Amniotic epithelial cell (primary cell): ENCODE measurements at regions not wholly inside any gene's neighbourhood (a gene's known extent, or its start where the extent isn't known, plus 50 kb on each side); places are given as distances from the start of the nearest gene placed in this dataset.
"Not testable (repeated sequence)": the region's sequence is repeated elsewhere in the genome, so short reads cannot be mapped to it uniquely, and the experiment has no call there.

Experiments
- DNase-seq: peaks from one replicate; pipeline ENCODE4 v3.0.0-alpha.2; 2010; ENCODE audit warnings: low read depth

DNA sequence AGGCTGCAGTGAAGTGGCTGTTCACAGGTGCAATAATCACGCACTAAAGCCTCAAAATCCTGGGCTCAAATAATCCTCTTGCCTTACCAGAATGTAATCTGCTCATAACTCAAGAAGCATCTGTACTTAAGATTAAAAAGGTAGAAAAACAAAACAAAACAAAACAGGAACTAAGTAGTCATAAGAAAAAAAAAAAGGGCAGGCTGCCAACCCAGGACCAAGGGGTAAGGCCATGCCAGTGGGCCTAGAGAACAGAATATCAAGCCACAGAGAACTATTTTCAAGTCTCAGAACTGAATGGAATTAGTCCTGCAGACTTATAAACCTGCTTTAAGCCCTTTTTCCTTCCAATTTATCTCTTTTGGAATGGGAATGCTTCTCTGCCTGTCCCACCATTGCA lies 64.8 kb upstream of the TBC1D3K start:
- DNase-seq: no peak

DNA sequence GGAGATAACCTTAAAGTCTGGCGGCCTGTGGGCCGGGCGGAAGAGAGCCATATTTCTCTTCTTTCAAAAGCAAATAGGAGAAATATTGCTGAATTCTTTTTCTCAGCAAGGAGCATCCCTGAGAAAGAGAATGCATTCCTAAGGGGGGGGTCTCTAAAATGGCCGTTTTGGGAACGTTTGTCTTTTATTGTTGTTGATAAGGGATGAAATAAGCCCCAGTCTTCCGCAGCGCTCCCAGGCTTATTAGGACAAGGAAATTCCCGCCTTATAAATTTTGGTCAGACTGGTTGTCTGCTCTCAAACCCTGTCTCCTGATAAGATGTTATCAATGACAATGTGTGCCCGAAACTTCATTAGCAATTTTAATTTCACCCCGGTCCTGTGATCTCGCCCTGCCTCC lies 65.8 kb upstream of the TBC1D3K start:
- not testable (repeated sequence) for DNase-seq

DNA sequence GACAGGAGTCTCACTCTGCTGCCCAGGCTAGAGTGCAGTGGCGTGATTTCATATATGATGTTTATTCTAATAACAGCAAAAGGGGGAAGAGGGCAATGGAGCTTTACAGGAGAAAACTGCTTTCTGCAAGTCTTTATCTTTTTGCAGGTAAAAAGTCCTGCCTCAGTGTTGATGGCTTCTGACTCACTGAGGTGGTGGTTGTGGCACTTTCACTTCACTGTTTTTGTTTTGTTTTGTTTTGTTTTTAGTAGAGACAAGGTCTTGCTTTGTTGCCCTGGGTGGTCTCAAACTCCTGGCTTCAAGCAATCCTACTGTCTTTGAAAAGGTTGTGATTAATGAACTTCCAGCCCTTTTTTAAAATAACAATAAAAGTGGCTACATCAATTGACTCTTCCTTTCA lies 68.0 kb upstream of the TBC1D3K start:
- no peak for DNase-seq

DNA sequence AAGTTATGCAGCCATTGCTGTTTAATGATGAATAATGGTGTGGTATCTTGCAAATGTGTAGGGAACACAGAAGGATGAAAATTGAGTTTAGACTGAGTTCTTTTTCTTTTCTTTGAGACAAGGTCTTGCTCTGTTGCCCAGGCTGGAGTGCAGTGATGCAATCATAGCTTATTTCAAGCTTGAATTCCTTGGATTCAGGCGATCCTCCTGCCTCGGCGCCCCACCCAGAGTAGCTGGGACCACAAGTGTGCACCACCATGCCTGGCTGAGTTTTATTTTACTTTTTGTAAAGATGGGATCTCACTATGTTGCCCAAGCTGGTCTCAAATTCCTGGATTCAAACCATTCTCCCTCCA lies 74.6 kb upstream of the TBC1D3K start:
- no peak for DNase-seq

DNA sequence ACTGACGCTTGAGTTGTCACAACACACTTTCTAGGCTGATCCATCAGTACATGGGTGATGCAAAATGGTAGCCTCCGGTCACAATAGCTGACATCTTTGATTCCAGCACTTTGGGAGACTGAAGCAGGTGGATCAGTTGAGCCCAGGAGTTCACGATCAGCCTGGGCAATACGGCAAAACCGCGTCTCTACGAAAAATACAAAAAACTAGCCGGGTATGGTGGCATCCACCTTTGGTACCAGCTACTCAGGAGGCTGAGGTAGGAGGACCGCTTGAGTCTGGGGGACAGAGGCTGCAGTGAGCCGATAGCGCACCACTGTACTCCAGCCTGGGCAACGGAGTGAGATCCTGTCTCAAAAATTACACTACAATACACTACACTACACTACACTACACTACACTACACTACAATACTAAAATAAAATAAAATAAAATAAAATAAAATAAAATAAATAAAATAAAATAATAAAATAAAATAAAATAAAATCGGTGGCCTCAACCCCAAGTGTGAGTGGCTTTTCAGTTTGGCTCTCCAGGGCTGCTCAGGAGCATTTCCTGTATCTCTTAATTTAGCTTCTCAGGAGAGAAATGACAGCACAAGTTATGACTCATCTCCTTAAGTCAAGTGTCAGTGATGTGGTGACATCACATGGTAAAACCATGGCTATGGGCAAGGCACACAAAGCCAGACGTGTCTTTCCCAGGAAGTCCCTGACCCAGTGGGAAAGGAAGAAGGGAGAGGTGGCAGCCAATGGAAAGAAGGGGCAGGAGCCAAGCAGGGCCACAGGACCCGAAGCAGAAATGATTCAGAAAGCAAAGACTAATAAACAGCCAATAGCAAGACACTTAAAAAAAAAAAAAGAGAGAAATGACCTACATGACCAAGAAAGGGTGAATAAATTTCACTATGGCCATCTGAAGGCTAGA lies 75.3 kb upstream of the TBC1D3K start:
- DNase-seq: peak; percentile 56

DNA sequence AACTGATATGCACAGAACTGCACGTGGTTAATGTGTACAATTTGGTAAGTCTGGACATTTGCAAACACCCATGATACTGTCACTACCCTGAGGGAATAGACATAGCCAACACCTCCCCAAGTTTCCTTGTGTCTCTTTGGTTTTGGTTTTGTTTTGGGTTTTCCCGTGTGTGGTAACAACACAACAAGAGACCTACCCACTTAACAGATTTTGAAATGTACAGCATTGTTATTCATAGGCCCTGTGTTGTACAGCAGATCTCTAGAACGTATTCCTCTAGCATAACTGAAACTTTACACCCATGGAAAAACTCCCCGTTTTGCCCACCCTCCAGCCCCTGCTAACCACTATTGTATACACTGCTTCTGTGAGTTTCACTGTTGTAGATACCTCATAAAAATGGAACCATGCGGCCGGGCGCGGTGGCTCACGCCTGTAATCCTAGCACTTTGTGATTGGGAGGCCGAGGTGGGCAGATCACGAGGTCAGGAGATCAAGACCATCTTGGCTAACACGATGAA lies 76.3 kb upstream of the TBC1D3K start:
- no peak for DNase-seq

DNA sequence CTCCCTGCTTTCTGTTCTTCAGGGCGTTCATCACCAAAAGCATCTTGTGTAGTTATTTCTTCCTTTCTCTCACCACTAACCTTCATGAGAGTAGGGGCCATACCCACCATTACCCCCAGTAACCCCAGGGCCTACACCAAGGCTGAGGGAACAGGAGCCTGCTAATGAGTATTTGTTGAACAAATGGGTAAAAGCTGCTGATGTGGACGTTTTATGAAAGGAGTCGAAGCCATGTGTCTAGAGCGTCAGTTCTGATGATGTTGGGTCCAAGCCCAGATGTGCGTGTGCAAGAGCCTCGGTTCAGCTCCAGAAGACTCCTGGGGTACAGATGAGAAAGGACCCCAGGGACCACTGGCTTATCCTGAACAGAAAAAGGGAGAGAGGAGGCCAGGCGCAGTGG lies 77.1 kb upstream of the TBC1D3K start:
- DNase-seq: no peak

DNA sequence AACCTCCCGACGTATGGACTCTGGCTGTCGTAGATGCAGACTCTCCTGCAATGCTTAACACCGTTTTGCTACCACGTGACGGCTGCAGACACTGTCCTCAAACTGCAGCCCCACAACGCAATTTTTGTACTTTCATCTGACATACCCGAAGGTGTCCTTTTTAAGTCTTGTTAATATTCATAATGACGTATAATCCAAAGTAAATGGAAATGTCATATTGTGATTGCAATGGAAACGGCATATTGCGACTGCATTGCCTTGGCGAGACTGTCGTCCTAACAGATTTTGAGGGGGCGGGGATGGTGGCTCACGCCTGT lies 79.3 kb upstream of the TBC1D3K start:
- DNase-seq: no peak

DNA sequence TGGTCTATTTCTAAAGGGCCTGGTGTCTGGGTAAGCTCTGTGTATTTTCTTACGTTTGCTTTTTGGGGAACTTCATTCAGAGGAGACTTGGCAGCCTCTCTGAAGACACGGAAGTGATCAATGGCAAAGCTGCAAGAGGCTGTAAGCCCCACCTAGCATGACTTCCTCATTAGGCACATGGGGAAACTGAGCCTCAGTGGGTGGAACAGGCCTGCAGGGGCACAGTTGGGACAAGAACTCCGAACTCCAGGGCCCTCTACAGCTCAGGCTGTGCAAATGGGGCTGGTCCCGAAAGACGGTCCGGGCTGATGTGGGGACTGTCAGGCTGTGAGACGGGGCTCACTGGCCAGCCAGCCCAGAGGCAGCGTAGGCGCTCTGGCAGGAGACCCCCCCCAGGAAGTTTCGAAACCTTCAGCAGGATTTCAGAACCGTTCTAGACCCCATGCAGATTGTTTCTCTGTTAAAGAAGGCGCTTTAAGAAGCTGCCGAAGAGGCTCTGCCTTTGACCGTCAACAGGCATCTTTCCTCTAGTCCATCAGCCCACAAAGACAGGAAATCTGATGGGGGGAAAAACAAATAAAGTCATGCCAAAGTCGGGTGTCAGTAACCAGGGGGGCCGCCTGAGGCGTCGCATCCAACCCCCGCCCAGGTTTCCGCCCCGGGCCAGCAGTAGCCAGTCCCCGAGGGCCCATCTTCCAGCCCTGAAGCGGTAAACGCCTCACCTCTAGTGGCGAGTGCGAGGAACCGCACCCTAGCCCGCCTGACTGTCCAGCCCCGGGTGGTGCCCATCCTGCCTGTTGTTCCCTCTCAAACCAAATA lies 79.8 kb upstream of the TBC1D3K start:
- peak; percentile 35 for DNase-seq

DNA sequence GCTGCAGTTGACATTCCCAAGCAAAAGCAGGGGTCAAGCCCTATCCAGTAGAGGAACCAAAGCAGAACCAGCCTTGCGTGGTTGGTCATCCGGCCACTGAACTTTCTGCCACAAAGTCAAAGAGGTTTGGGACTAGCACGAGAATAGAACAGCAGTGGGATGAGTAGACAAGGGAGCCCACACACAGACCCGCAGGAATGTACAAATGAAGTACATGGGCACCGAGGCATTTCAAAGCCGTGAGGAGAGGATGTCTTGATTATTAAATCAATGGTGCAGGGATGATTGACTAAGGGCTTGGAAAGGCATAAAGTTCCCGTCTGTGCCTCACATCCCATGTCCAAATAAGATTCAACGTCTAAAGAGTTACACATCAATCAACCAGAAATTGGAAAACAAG lies 81.8 kb upstream of the TBC1D3K start:
- DNase-seq: no peak

DNA sequence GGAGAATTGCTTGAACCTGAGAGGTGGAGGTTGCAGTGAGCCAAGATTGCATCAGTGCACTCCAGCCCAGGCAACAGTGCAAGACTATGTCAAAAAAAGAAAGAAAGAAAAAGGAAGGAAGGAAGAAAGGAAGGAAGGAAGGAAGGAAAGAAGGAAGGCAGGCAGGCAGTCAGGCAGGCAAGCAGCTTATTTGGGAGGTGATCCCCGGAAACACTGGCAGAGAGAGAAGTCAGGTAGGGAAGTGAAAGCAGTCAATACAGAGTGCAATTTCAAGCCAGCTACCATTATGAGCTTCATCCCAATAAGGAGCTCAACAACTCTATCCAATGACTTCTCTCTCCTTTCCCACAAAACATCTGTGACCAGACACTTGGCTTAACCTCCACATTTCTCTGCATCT lies 83.0 kb upstream of the TBC1D3K start:
- DNase-seq: no peak

DNA sequence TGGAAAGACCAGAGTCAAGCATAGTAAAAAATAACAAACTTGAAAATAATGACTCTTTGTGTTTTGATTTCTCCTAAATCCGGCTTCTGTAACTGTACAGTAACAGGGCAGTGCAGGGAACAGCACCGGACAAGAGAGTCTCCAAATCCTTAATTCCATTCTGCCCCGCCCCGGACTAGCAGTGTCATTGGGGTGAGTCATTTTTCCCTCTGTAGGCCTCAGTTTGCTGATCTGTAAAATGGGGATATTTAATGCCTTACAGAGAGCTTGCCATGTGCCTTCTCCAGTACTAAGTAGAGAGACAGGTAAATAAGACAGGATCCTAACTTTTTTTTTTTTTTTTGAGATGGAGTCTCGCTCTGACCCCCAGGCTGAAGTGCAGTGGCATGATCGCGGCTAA lies 83.6 kb upstream of the TBC1D3K start:
- no peak for DNase-seq

DNA sequence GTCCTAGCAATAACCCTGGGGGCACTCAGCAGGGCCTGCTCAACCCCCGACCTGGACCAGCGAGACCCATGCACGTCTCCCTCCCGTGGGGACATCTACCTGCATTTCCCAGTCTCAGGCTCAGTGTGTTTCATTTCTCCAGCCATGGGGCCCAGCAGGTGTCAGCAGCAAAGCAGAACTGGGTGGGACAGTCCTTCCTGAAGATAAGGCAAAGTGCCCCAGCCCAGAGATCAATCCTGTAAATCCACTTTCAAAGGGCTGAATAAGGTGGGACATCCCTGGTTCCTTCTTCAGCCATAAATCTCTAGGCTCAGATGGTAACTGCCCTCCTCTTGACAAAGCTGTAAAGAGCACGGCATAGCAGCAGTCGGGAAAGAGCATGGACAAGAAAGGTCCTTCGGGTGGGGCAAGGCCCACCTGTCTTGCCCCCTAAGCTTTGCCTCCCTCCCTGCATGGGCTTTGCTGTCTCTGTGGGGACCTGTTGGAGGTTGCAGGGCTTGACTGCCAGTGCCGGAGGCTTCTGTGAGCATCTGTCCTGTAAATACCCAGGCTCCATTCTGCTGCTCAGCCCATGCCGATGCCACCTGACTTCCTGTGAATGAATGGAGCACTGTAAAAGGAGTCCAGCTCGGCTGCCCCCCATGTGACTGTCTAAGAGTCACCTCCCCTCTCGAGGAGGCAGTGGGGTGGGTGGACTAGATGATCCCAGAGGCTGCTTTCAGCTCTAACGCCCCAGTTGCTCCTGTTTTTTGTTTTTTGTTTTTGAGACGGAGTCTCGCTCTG lies 84.8 kb upstream of the TBC1D3K start:
- DNase-seq: no peak

DNA sequence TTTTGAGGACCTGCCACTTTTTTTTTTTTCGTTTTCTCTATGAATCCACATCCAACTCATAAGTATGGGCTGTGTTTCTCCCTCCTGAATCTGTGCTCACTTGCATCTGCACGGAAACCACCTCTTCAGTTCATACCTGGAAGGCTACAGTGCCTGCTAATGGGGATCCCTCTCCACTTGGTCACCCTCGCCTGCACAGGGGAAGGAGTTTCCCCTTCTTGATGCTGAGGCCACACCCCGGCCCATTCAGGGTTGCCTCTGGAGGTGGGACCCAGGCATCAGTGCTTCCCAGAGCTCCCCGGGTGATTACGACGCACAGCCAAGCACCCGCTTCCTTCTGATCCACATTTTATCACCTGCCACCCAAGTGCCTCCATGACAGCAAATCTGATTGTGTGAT lies 85.9 kb upstream of the TBC1D3K start:
- no peak for DNase-seq

DNA sequence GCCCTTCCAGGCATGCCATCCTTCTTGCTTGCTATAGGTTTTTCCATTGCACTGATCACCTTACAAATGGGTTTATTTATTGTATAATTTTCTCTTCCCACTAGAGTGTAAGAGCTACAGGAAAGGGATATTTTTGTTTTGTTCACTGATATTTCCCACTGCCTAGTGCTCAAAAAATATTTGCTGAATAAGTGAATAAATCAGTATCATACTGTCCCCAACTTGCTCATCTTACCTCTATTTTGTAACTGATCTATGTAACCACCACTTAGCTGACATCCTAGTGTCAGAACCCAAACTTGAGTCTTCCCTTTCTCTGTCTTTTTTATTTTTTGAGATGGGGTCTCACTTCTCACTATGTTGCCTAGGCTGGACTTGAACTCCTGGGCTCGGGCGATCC lies 87.6 kb upstream of the TBC1D3K start:
- no peak for DNase-seq

DNA sequence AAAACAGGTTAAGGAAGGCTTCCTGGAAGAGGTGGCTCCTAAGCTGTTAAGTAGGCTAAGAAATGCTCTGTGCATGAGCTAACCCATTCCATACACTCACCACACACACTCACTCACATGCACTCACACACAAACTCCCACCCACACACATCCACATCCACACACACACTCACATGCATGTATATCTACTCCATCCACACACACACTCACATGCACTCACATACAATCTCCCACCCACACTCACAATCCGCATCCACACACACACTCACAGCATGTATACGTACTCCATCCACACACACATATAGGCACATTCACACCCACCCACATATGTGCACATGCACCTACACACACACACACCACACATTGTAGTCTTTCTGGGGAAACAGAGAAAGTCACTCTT lies 89.3 kb upstream of the HNF1B start:
- DNase-seq: no peak

DNA sequence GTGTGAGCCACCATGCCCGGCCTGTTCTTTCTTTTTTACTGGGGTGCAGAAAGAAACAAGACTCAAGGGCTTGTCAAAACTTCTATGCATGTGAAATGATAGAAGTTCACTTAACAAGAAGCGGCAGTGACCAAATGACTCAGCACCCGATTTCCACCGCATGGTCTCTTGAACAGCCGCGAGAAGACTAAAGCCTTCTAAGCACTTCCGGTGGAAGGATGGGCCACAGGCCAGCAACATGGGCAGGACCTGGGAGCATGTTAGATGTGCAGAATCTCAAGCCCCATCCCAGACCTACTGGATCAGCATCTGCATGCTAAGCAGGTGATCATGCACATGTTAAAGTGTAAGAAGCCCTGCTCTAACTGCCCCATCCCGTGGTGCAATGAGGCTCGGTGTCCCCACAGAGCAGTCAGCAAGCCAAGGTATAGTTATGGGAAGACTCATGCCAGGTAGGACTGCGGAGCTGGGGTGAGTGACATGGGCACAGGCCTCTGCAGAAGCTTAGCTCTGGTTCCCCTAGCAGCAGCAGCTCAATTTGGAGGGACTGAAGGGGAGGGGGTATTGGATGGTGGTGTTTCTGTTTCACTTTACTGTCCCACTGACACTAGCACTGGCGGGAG lies 88.5 kb upstream of the HNF1B start:
- DNase-seq: no peak

DNA sequence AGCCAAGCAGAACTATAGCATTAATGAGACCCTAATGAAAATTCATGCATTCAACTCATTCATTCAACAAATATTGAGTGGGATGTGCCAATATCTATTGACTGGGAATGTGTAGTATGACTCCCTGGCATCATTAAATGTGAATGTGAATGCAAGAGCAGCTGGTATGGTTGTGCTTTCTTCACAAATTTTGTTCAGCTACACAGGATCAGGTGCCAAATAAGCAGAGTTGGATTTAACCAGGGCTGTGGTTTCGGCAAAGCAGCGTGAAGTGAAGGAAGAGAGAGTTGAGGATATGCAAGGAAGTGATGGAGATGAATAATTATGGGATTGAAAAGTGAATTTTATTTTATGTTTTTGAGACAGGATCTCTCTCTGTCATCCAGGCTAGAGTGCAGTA lies 87.1 kb upstream of the HNF1B start:
- DNase-seq: no peak

DNA sequence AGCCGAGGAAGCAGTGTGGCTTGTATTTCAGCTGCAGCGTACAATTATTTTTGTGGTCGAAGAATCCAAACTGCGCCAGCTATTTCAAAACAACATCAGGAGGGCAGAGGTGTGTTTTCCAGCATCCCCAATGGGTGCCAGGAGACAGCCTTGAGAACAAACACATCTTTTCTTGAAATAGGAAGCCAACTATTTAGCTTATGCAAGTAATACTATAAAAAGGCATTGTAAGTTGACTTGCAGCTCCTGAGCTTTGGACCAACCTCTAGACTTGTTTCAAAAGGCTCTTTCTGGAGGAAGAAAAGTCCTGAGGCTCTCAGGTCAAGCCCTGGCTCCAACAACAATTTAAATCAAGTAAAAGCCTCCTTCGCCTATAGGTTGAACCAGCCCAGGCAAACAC lies 86.6 kb upstream of the HNF1B start:
- no peak for DNase-seq

DNA sequence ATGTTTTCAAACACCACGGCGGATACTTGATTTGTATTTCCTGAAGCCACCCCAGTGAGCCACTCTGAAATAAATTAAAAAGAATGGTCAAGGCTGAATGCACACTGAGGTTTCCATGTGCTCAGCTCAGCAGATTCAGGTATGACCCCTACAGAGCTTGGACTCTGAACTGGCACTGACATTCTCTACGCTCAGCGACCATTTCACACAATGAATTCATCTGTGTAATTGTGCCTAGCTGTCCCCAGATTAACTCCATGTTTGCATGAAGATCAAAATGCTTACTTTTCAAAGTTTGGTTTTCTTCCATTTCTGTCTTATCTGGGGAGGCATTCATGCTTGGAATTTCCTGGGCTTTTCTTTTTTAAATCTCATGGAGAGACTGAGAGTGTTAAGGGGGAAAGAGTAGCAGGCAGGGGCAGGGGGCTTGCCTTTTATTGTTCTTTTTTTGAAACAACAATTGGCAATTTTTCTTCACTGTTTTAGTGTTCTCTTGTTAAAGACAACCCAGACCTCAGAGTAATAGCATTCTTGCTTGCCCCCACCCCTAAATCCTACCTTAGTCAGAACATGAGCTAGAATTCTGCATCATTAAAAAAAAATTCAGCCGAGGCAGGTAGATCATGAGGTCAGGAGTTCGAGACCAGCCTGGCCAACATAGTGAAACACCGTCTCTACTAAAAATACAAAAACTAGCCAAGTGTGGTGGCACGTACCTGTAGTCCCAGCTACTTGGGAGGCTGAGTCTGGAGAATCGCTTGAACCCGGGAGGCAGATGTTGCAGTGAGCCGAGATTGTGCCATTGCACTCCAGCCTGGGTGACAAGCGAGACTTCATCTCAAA lies 85.5 kb upstream of the HNF1B start:
- DNase-seq: no peak

DNA sequence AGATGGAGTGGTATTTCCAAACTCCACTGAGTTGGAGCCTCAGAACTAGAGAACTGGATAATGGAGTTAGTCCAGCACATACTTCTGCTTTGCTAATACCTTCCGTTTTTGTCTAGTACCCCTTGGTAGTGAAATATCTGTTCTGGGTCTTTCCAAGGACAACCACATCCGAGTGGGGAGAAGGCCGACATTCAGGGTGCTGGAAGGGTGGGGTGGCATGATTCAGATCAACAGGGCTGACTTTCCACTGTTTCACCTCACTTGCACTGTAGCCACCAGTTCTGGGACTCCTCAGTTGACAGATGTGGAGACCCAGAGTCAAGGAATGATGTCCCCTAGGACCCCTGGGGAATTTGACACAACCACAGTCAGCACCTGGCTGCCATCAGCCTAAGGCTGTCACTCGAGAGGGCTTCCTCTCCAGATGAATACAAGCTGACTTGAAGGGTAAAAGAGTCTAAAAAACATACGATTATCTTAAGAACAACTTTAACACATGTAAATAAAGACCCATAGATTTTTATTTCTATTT lies 84.8 kb upstream of the HNF1B start:
- DNase-seq: no peak
